ENCODE measurements at regions not wholly inside any gene's neighbourhood (a gene's known extent, or its start where the extent isn't known, plus 50 kb on each side); places are given as distances from the start of the nearest gene placed in this dataset.

DNA sequence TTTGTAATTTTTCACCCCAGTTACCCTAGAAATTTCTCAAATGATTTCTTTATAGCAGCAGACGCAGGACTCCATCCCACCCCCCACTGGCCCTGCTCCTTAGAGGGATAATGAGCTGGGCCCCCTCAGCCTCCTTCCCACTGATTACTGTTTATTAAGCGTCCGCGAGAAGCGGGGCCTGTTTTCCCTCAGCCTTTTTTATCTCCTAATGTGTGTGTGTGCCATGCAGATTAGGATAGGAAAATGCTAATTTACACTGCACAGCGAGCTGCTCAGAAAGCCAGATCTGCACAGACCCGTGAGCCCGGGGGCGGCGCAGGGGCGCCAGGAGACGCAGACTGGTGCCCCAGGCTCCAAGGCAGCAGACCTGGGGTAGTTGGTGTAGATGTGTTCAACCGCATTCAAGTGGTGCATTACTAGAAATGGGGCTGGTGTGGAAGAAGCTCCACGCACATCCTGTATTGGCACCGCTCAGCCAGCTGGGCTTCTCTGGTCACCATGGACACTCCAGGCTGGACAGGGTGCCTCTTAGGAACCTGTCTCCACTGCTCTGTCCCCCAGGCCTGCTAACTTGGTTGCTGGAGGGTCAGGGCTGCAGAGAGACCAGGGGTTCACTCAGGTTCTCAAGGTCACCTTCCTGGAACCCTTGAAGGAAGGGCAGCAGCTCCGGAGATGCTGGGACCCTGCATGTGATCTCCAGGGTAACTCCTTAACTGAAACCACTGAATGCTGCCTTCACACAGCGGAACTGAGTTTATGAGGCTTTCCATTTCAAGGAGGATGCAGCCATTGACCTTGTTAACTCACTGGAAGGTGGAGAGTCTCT, 256.3 kb downstream of the ERMARD start:
- TF ChIP-seq, protein P1, sequence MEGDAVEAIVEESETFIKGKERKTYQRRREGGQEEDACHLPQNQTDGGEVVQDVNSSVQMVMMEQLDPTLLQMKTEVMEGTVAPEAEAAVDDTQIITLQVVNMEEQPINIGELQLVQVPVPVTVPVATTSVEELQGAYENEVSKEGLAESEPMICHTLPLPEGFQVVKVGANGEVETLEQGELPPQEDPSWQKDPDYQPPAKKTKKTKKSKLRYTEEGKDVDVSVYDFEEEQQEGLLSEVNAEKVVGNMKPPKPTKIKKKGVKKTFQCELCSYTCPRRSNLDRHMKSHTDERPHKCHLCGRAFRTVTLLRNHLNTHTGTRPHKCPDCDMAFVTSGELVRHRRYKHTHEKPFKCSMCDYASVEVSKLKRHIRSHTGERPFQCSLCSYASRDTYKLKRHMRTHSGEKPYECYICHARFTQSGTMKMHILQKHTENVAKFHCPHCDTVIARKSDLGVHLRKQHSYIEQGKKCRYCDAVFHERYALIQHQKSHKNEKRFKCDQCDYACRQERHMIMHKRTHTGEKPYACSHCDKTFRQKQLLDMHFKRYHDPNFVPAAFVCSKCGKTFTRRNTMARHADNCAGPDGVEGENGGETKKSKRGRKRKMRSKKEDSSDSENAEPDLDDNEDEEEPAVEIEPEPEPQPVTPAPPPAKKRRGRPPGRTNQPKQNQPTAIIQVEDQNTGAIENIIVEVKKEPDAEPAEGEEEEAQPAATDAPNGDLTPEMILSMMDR (conservative IDR thresholded peaks at IDR 0.05; ENCODE audit: low read depth) = no peak
- no peak for DNase-seq (ENCODE audit: low spot score)
- CTCF ChIA-PET = interaction anchor here (0.6 to 1.2 kb wide), 2 partner anchors 157 to 176 kb away, joined by 4 read pairs; no protein-coding TSS in a partner anchor
- POLR2A ChIA-PET (ENCODE audit: low non-redundant PET) = no interaction called here
- H3K27ac ChIP-seq = no peak overlapping the region

DNA sequence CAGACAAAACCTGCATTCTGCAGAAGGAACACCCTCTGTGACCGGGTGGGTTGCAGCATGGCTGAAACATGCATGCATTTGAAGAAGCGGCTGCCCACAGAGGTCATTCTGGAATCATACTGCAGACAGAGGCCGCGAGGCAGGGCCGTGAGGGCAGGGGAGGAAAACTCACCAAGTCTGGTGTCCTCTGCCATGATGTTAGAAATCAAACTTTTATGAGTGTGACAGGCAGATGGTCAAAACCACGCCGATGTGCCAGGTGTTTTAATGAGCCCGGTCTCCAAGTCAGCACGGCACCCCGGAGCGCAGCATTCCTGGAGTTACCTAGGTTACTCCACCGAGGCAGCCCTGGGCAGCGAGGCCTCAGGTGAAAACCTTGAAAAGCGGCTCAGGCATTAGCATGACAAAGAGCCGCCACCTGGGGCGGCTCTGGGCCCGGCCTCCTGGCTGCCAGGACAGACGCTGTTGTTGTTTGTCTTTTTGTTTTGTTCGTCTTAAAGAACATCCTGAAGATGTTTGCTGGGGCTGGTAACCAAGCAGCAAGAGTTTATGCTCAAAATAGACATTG, 255.6 kb downstream of the ERMARD start:
- TF ChIP-seq, protein P1 (conservative IDR thresholded peaks at IDR 0.05; ENCODE audit: low read depth) = no peak
- H3K27ac ChIP-seq = no peak overlapping the region
- CTCF ChIA-PET = interaction anchor here (0.6 kb wide), 1 partner anchor 158 kb away, joined by 4 read pairs; no protein-coding TSS in a partner anchor
- DNase-seq (ENCODE audit: low spot score) = no peak
- POLR2A ChIA-PET (ENCODE audit: low non-redundant PET) = no interaction called here

DNA sequence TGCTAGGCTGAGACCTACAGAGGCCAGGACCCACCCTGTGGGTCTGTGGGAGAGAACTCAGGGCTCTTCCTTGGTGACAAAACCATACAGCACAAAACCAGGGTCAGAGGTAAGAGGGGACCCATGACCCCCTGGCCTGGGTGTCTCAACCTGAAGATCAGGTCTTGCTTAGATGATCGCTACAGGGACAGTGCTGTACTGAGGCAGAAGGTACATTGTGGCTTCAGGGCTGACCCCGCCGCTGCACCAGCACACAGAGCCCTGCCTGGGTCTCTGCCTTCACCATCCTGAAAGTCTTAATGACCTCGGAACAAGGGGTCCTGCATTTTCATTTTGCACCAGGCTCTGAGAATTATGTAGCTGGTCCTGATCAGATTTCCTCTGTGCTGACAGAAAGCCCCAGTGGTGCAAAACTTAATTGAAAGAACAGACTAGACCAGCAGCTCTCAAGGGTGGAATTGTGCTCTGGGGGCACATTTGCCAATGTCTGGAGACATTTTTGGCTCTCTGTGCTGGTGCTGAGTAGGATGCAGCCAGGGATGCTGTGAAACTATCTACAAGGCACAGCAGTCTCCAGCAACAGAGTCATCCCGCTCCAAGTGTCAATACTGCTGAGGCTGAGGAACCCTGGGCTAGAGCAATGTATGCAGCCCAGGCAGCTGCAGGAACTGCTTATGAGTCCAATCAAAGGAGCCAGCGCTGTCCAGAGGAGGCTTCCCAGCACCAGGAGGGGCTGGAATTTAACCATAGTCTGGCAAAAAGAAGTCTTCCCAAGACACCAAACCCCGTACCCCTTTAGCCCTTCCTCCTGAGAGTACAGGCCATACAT, 254.9 kb downstream of the ERMARD start:
- no peak overlapping the region for H3K27ac ChIP-seq
- CTCF ChIA-PET = no interaction called here

DNA sequence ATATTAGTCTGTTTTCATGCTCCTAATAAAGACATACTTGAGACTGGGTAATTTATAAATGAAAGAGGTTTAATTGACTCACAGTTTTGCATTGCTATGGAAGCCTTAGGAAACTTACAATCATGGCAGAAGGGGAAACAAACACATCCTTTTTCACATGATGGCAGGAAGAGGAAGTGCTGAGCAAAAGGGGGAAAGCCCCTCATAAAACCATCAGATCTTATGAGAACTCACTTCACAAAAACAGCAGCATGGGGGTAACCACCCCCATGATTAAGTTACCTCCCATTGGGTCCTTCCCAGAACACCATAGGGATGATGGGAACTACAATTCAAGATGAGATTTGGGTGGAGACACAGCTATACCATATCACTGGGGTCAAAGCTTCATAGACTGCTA, 254.2 kb downstream of the ERMARD start:
- ChIA-PET CTCF (interaction anchor here (0.8 kb wide), 1 partner anchor 48 kb away, joined by 3 read pairs; no protein-coding TSS in a partner anchor), POLR2A (ENCODE audit: low non-redundant PET) (no interaction called here)
- TF ChIP-seq, protein P1 (conservative IDR thresholded peaks at IDR 0.05; ENCODE audit: low read depth) = no peak
- H3K27ac ChIP-seq = no peak overlapping the region
- DNase-seq (ENCODE audit: low spot score) = no peak

More for the DNA sequence above, 254.9 kb downstream of the ERMARD start:
- no peak for DNase-seq (ENCODE audit: low spot score)
- TF ChIP-seq, protein P1 (conservative IDR thresholded peaks at IDR 0.05; ENCODE audit: low read depth) = no peak
- POLR2A ChIA-PET (ENCODE audit: low non-redundant PET) = no interaction called here

DNA sequence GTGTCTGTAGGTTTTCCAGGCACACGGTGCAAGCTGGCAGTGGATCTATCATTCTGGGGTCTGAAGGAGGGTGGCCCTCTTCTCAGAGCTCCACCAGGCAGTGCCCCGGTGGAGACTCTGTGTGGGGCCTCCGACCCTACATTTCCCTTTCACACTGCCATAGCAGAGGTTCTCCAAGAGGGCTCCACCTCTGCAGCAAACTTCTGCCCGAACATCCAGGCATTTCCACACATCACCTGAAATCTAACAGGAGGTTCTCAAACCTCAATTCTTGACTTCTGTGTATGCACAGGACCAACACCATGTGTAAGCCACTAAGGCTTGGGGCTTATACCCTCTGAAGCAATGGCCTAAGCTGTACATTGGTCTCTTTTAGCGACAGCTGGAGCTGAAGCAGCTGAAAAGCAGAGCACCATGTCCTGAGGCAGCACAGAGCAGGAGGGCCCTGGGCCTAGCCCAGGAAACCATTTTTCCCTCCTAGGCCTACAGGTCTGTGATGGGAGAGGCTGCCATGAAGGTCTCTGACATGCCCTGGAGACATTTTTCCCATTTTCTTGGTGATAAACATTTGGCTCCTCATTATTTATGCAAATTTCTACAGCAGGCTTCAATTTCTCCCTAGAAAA, 253.3 kb downstream of the ERMARD start:
- H3K27ac ChIP-seq = no peak overlapping the region
- no peak for DNase-seq (ENCODE audit: low spot score)
- CTCF ChIA-PET = interaction anchor here (0.8 kb wide), 1 partner anchor 49 kb away, joined by 3 read pairs; no protein-coding TSS in a partner anchor
- POLR2A ChIA-PET (ENCODE audit: low non-redundant PET) = no interaction called here
- TF ChIP-seq, protein P1 (conservative IDR thresholded peaks at IDR 0.05; ENCODE audit: low read depth) = no peak

Data from RWPE1 (cell line).